K562 (cell line): ENCODE measurements at regions not wholly inside any gene's neighbourhood (a gene's known extent, or its start where the extent isn't known, plus 50 kb on each side); places are given as distances from the start of the nearest gene placed in this dataset.
A peak's percentile ranks its signal among the peaks of the same experiment; 100 is the strongest.

Source experiments
- ATAC-seq: fragments of 200-7000 bp; cut with Tn5 transposase; 3 replicates; pipeline ENCODE4 v1.9.1; 2020; ENCODE audit warnings: moderate library complexity
- BruUV-seq: library from RNA; stranded (reverse); fragments of 400-500 nt; replicated peaks from 2 replicates; lab custom pipeline; 2021; lab: Mats Ljungman, UMichigan
- CTCF ChIA-PET: fragments of 300-600 bp; formaldehyde crosslinking; extraction: SDS; loops from one replicate; lab custom pipeline; 2021; ENCODE audit warnings: low intra/inter-chr PET ratio; lab: Yijun Ruan, JAX
- POLR2A ChIA-PET: fragments of 300-600, 350-650 bp; sonication (Branson Sonifier 250); formaldehyde crosslinking; extraction: SDS; loops from one replicate; lab custom pipeline; 2021; ENCODE audit warnings: antibody characterized with exemption, inconsistent platforms; lab: Yijun Ruan, JAX
- DNase-seq, 4 experiments: peaks; one replicate each; pipeline versions ENCODE4 v3.0.0 to v3.0.0-alpha.2; 2011 to 2018; ENCODE audit warnings: low spot score in 3 of 4, mixed read lengths in 3 of 4; ENCODE audit errors: extremely low read depth in 1 of 4
- FAIRE-seq: peaks from 2 replicates; lab custom pipeline; 2011; peaks lifted over from hg19 to GRCh38; lab: Jason Lieb, UNC
- H2AFZ ChIP-seq: 2 replicates; pipeline ENCODE4 v1.6.0; 2011; ENCODE audit warnings: low read depth, low read length, control low read depth, inconsistent platforms
- H3K27ac ChIP-seq: fragments of 200-600 bp; 3 replicates; pipeline ENCODE4 v1.8.0; 2011; ENCODE audit warnings: low read depth, mild to moderate bottlenecking, control low read depth, inconsistent platforms, low read length, moderate library complexity, mixed read lengths; ENCODE audit errors: extremely low read depth
- H3K27me3 ChIP-seq, 2 experiments: fragments of 300-600 bp in 1 of 2; 2 replicates in 1 of 2; 3 replicates in 1 of 2; pipeline versions ENCODE4 v1.6.0 to v1.8.0; 2011; ENCODE audit warnings: inconsistent platforms in 2 of 2, low read length in 2 of 2, mild to moderate bottlenecking in 1 of 2, mixed read lengths in 1 of 2, moderate library complexity in 1 of 2; ENCODE audit not compliant: control insufficient read depth in 2 of 2, insufficient read depth in 2 of 2
- H3K36me3 ChIP-seq: fragments of 300-600 bp; 3 replicates; pipeline ENCODE4 v1.8.0; 2011; ENCODE audit warnings: mild to moderate bottlenecking, low read length, inconsistent platforms; ENCODE audit not compliant: control insufficient read depth, insufficient read depth
- H3K4me1 ChIP-seq, 2 experiments: fragments of 200-600 bp in 1 of 2; replicated peaks in 1 of 2; 2 replicates in 1 of 2; 3 replicates in 1 of 2; pipeline versions ENCODE4 v1.5.1 to v1.8.0; 2011; ENCODE audit warnings: inconsistent platforms in 2 of 2, low read length in 2 of 2, mild to moderate bottlenecking in 1 of 2, mixed read lengths in 1 of 2, moderate library complexity in 1 of 2; ENCODE audit not compliant: control insufficient read depth in 2 of 2, insufficient read depth in 2 of 2
- H3K4me2 ChIP-seq: 2 replicates; pipeline ENCODE4 v1.6.1; 2011; ENCODE audit warnings: low read length, control low read depth, inconsistent platforms, mixed read lengths; ENCODE audit not compliant: insufficient read depth
- H3K4me3 ChIP-seq: fragments of 200-600 bp; sonication (generic), shearing (Covaris generic); 2 replicates; pipeline ENCODE4 v1.5.1; 2016; ENCODE audit warnings: control low read depth, inconsistent platforms
- H3K79me2 ChIP-seq: fragments of 200-600 bp; 3 replicates; pipeline ENCODE4 v1.8.0; 2011; ENCODE audit warnings: low read length, inconsistent platforms; ENCODE audit not compliant: control insufficient read depth, insufficient read depth
- H3K9ac ChIP-seq, 2 experiments: 2 replicates each; pipeline versions ENCODE4 v1.6.0 to v1.6.1; 2011; ENCODE audit warnings: low read depth in 2 of 2, low read length in 2 of 2, control low read depth in 1 of 2, inconsistent platforms in 1 of 2, mild to moderate bottlenecking in 1 of 2, mixed read lengths in 1 of 2; ENCODE audit not compliant: insufficient read depth in 1 of 2
- H3K9me1 ChIP-seq: one replicate; pipeline ENCODE4 v1.6.0; 2011; ENCODE audit warnings: inconsistent platforms, mild to moderate bottlenecking, low read length, moderate library complexity; ENCODE audit not compliant: control insufficient read depth, insufficient read depth
- H3K9me3 ChIP-seq: replicated peaks from 2 replicates; pipeline ENCODE4 v1.5.1; 2011; ENCODE audit warnings: low read depth, low read length, inconsistent platforms; ENCODE audit not compliant: control insufficient read depth, insufficient read depth
- H4K20me1 ChIP-seq: replicated peaks from 2 replicates; pipeline ENCODE4 v1.6.1; 2011; ENCODE audit warnings: low read length, inconsistent platforms, mixed read lengths; ENCODE audit not compliant: control insufficient read depth, insufficient read depth
- BMI1 ChIP-seq: fragments of 150-350 bp; IDR thresholded peaks from 2 replicates; pipeline ENCODE4 v1.6.1; 2014; ENCODE audit warnings: low read length
- KDM5B ChIP-seq: fragments of 200-600 bp; sonication (generic); IDR thresholded peaks from 2 replicates; pipeline ENCODE4 v1.6.1; 2012; ENCODE audit warnings: low read depth, mild to moderate bottlenecking, moderate library complexity, low read length, control low read depth, inconsistent platforms; ENCODE audit not compliant: insufficient replicate concordance
- MEIS2 ChIP-seq: fragments of 450-650 bp; IDR thresholded peaks from 2 replicates; pipeline ENCODE4 v1.6.1; 2014; ENCODE audit warnings: mild to moderate bottlenecking; ENCODE audit not compliant: partially characterized antibody
- NRF1 ChIP-seq, 2 experiments: fragments of 450-650 bp; IDR thresholded peaks in 1 of 2; conservative IDR thresholded peaks in 1 of 2; 2 replicates each; pipeline ENCODE4 v1.6.1; 2014; ENCODE audit warnings: mild to moderate bottlenecking in 2 of 2
- RAD21 ChIP-seq, 2 experiments: fragments of 250-450 bp in 1 of 2; fragments of 450-650 bp in 1 of 2; sonication (Bioruptor Pico) in 1 of 2; formaldehyde crosslinking in 1 of 2; IDR thresholded peaks in 1 of 2; conservative IDR thresholded peaks in 1 of 2; 2 replicates each; pipeline versions ENCODE4 v1.4.0 to v1.8.0; 2020 to 2022; ENCODE audit warnings: mild to moderate bottlenecking in 2 of 2, moderate library complexity in 1 of 2
- RCOR1 ChIP-seq, 2 experiments: IDR thresholded peaks; 2 replicates each; pipeline ENCODE4 v1.6.1; 2012; ENCODE audit warnings: low read depth in 2 of 2, low read length in 2 of 2, borderline replicate concordance in 1 of 2, improper control_type of control experiment in 1 of 2
- RUNX1 ChIP-seq: sonication (generic); IDR thresholded peaks from 2 replicates; pipeline ENCODE4 v1.6.1; 2016; ENCODE audit warnings: antibody characterized with exemption, low read depth
- STAT5A ChIP-seq: IDR thresholded peaks from 2 replicates; pipeline ENCODE4 v1.6.1; 2012; ENCODE audit warnings: low read length, inconsistent platforms, borderline replicate concordance
- TFE3 ChIP-seq: fragments of 450-650 bp; formaldehyde crosslinking; IDR thresholded peaks from 2 replicates; pipeline ENCODE4 v1.4.0; 2020; ENCODE audit warnings: mild to moderate bottlenecking, mixed read lengths
- VEZF1 ChIP-seq: fragments of 200-800 bp; sonication (Bioruptor generic); IDR thresholded peaks from 2 replicates; pipeline ENCODE4 v1.6.1; 2017; ENCODE audit warnings: missing genetic modification characterization, missing compliant biosample characterization
- ZBTB5 ChIP-seq: fragments of 450-650 bp; IDR thresholded peaks from 2 replicates; pipeline ENCODE4 v1.6.1; 2017; ENCODE audit warnings: antibody characterized with exemption
- ZNF507 ChIP-seq: conservative IDR thresholded peaks from 2 replicates; pipeline ENCODE4 v1.6.1; 2017; ENCODE audit warnings: missing genetic modification characterization, missing compliant biosample characterization
- ZNF639 ChIP-seq, 2 experiments: fragments of 200-800 bp in 1 of 2; sonication (Bioruptor generic) in 1 of 2; sonication (generic) in 1 of 2; formaldehyde crosslinking in 1 of 2; IDR thresholded peaks in 1 of 2; conservative IDR thresholded peaks in 1 of 2; 2 replicates each; pipeline versions ENCODE4 v1.5.0 to v1.6.1; 2016 to 2020; ENCODE audit warnings: missing compliant biosample characterization in 1 of 2, missing genetic modification characterization in 1 of 2, missing genetic modification reagents in 1 of 2
- WGBS: fragments of 100-300 bp; shearing (Covaris generic); methylation state at CpG from one replicate; pipeline ENCODE4 v1.1.6; 2016; ENCODE audit warnings: low coverage, mixed read lengths; ENCODE audit not compliant: insufficient coverage; ENCODE audit errors: missing lambda C conversion rate; 5-methylcytosine and 5-hydroxymethylcytosine counted together
- in situ Hi-C: fragments of 300-500 bp; cut with MboI; formaldehyde crosslinking; loops from 4 replicates; pipeline ENCODE4 v1.15.0; 2018; ENCODE audit warnings: inconsistent platforms, mixed read lengths
- intact Hi-C: fragments of 100-400 bp; cut with micrococcal nuclease; formaldehyde crosslinking; loops from 2 replicates; pipeline ENCODE4 v1.14.2; 2022

DNA sequence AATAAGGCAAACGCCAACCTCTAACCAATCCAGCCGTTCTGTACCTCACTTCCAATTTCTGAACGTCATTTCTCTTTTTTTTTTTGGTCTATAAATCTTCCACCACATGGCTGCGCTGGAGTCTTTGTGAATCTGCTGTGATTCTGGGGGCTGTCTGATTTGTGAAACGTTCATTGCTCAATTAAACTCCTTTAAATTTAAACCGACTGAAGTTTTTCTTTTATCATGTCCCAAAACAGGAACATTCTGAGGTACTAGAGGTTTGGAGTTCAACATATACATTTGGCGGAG, 65.5 kb upstream of the BACH1 start:
- no peaks in the 10 kb centered on the region for H3K9me1 ChIP-seq
- H3K9me3 ChIP-seq = no peaks in the 10 kb centered on the region
- intact Hi-C loops = loop anchor here (2.0 to 10.0 kb wide), 3 partner anchors 116 to 612 kb away; no protein-coding TSS in a partner anchor
- ChIA-PET POLR2A (interaction anchor here (1.5 kb wide), 1 partner anchor 14 kb away, joined by 3 read pairs; no protein-coding TSS in a partner anchor), CTCF (interaction anchor here (1.2 kb wide), 1 partner anchor 144 kb away, joined by 3 read pairs; no protein-coding TSS in a partner anchor)
- no peak overlapping the region for H2AFZ ChIP-seq
- ATAC-seq (peak; percentile 63), FAIRE-seq (no peak), DNase-seq (peak in 1 of 4 experiments; percentile 16)
- H3K36me3 ChIP-seq = no peaks in the 10 kb centered on the region
- no peak overlapping the region for H3K9ac ChIP-seq
- H3K4me3 ChIP-seq = no peak overlapping the region
- in situ Hi-C loops = no loop called here
- BruUV-seq = no TSS peak
- H3K4me1 ChIP-seq = peaks cover 0 to 9% of the 10 kb centered on the region in 2 experiments; a peak in 3 of 5 replicates
- H4K20me1 ChIP-seq = no peaks in the 10 kb centered on the region
- 1% methylated on average over 7 of the region's 7 CpGs for WGBS
- H3K27ac ChIP-seq = no peak overlapping the region
- peaks cover 14 to 19% of the 10 kb centered on the region in 2 experiments for H3K27me3 ChIP-seq
- H3K79me2 ChIP-seq = no peaks in the 10 kb centered on the region
- no peak overlapping the region for H3K4me2 ChIP-seq
- TF ChIP-seq ZNF639 (CRISPR knock-in tag; conservative IDR thresholded peaks at IDR 0.05 in 1 of 2, IDR thresholded peaks at IDR 0.05 in 1 of 2) (0 out of 4 replicates have a peak, but pooled peaks of 1 of the 2 experiments have one; percentile 8), VEZF1 (peak; percentile 6; the same call in 1 of the 2 replicates), RAD21 (CRISPR knock-in tag; conservative IDR thresholded peaks at IDR 0.05 in 1 of 2, IDR thresholded peaks at IDR 0.05 in 1 of 2) (peak; percentile 56 to 58), BMI1 (0 out of 2 replicates have a peak, but pooled peaks have one; percentile 20), TFE3 (no peak), ZNF507 (tag) (no peak), KDM5B (no peak), RUNX1 (no peak), STAT5A (no peak), ZBTB5 (no peak), MEIS2 (peak; percentile 46), RCOR1 (IDR thresholded peaks at IDR 0.05; ENCODE audit: borderline replicate concordance in 1 of 2, low read depth in 2 of 2, low read length in 2 of 2) (peak in 1 of 2 experiments; percentile 28; a peak in 1 of 4 replicates), NRF1 (conservative IDR thresholded peaks at IDR 0.05 in 1 of 2, IDR thresholded peaks at IDR 0.05 in 1 of 2) (0 out of 4 replicates have a peak, but pooled peaks of 1 of the 2 experiments have one; percentile 17)
